ENCODE measurements at regions not wholly inside any gene's neighbourhood (a gene's known extent, or its start where the extent isn't known, plus 50 kb on each side); places are given as distances from the start of the nearest gene placed in this dataset.

DNA sequence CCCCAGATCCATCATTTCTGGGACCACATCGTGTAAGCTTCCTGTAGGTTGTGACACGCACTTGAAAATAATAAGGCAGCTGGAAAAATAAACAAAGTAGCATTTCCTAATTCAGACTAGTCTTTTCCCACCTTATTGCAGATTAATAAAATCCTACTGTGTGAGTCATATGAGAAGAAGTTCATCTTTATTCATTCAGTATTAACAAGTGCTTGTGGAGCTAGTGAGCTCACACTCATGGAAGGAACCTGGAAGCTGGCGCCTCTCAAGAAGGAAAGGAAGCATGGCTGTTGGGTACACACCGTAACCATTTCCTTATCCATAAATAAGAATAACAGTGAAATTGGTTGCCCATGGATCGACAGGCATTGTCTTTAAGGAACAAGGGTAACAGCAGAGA is 152.6 kb upstream of the PFKP start:
- TF ChIP-seq EZH2 (IDR thresholded peaks at IDR 0.05; ENCODE audit: low read depth, unreplicated experiment) (no peak), CTCF (conservative IDR thresholded peaks at IDR 0.05; ENCODE audit: low read depth in 2 of 2) (no peak), EZH2phosphoT487 (IDR thresholded peaks at IDR 0.05; ENCODE audit: unreplicated experiment) (no peak), ZNF331 (CRISPR knock-in tag; IDR thresholded peaks at IDR 0.05; ENCODE audit: low read depth) (no peak), JUNB (IDR thresholded peaks at IDR 0.05; ENCODE audit: unreplicated experiment) (no peak), CREB1 (CRISPR knock-in tag; IDR thresholded peaks at IDR 0.05; ENCODE audit: low read depth) (no peak), POLR2AphosphoS5 (IDR thresholded peaks at IDR 0.05; ENCODE audit: low read depth) (no peak), ZNF114 (CRISPR knock-in tag; IDR thresholded peaks at IDR 0.05) (no peak)
- TF ChIP-seq, protein P1, sequence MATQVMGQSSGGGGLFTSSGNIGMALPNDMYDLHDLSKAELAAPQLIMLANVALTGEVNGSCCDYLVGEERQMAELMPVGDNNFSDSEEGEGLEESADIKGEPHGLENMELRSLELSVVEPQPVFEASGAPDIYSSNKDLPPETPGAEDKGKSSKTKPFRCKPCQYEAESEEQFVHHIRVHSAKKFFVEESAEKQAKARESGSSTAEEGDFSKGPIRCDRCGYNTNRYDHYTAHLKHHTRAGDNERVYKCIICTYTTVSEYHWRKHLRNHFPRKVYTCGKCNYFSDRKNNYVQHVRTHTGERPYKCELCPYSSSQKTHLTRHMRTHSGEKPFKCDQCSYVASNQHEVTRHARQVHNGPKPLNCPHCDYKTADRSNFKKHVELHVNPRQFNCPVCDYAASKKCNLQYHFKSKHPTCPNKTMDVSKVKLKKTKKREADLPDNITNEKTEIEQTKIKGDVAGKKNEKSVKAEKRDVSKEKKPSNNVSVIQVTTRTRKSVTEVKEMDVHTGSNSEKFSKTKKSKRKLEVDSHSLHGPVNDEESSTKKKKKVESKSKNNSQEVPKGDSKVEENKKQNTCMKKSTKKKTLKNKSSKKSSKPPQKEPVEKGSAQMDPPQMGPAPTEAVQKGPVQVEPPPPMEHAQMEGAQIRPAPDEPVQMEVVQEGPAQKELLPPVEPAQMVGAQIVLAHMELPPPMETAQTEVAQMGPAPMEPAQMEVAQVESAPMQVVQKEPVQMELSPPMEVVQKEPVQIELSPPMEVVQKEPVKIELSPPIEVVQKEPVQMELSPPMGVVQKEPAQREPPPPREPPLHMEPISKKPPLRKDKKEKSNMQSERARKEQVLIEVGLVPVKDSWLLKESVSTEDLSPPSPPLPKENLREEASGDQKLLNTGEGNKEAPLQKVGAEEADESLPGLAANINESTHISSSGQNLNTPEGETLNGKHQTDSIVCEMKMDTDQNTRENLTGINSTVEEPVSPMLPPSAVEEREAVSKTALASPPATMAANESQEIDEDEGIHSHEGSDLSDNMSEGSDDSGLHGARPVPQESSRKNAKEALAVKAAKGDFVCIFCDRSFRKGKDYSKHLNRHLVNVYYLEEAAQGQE (IDR thresholded peaks at IDR 0.05; ENCODE audit: unreplicated experiment), result no peak
- TF ChIP-seq, protein P2, sequence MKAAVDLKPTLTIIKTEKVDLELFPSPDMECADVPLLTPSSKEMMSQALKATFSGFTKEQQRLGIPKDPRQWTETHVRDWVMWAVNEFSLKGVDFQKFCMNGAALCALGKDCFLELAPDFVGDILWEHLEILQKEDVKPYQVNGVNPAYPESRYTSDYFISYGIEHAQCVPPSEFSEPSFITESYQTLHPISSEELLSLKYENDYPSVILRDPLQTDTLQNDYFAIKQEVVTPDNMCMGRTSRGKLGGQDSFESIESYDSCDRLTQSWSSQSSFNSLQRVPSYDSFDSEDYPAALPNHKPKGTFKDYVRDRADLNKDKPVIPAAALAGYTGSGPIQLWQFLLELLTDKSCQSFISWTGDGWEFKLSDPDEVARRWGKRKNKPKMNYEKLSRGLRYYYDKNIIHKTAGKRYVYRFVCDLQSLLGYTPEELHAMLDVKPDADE (IDR thresholded peaks at IDR 0.05), result no peak
- TF ChIP-seq, protein P3, sequence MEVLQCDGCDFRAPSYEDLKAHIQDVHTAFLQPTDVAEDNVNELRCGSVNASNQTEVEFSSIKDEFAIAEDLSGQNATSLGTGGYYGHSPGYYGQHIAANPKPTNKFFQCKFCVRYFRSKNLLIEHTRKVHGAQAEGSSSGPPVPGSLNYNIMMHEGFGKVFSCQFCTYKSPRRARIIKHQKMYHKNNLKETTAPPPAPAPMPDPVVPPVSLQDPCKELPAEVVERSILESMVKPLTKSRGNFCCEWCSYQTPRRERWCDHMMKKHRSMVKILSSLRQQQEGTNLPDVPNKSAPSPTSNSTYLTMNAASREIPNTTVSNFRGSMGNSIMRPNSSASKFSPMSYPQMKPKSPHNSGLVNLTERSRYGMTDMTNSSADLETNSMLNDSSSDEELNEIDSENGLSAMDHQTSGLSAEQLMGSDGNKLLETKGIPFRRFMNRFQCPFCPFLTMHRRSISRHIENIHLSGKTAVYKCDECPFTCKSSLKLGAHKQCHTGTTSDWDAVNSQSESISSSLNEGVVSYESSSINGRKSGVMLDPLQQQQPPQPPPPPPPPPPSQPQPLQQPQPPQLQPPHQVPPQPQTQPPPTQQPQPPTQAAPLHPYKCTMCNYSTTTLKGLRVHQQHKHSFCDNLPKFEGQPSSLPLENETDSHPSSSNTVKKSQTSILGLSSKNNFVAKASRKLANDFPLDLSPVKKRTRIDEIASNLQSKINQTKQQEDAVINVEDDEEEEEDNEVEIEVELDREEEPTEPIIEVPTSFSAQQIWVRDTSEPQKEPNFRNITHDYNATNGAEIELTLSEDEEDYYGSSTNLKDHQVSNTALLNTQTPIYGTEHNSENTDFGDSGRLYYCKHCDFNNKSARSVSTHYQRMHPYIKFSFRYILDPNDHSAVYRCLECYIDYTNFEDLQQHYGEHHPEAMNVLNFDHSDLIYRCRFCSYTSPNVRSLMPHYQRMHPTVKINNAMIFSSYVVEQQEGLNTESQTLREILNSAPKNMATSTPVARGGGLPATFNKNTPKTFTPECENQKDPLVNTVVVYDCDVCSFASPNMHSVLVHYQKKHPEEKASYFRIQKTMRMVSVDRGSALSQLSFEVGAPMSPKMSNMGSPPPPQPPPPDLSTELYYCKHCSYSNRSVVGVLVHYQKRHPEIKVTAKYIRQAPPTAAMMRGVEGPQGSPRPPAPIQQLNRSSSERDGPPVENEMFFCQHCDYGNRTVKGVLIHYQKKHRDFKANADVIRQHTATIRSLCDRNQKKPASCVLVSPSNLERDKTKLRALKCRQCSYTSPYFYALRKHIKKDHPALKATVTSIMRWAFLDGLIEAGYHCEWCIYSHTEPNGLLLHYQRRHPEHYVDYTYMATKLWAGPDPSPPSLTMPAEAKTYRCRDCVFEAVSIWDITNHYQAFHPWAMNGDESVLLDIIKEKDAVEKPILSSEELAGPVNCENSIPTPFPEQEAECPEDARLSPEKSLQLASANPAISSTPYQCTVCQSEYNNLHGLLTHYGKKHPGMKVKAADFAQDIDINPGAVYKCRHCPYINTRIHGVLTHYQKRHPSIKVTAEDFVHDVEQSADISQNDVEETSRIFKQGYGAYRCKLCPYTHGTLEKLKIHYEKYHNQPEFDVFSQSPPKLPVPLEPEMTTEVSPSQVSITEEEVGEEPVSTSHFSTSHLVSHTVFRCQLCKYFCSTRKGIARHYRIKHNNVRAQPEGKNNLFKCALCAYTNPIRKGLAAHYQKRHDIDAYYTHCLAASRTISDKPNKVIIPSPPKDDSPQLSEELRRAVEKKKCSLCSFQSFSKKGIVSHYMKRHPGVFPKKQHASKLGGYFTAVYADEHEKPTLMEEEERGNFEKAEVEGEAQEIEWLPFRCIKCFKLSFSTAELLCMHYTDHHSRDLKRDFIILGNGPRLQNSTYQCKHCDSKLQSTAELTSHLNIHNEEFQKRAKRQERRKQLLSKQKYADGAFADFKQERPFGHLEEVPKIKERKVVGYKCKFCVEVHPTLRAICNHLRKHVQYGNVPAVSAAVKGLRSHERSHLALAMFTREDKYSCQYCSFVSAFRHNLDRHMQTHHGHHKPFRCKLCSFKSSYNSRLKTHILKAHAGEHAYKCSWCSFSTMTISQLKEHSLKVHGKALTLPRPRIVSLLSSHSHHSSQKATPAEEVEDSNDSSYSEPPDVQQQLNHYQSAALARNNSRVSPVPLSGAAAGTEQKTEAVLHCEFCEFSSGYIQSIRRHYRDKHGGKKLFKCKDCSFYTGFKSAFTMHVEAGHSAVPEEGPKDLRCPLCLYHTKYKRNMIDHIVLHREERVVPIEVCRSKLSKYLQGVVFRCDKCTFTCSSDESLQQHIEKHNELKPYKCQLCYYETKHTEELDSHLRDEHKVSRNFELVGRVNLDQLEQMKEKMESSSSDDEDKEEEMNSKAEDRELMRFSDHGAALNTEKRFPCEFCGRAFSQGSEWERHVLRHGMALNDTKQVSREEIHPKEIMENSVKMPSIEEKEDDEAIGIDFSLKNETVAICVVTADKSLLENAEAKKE (CRISPR knock-in tag; IDR thresholded peaks at IDR 0.05), result no peak
